ENCODE measurements at regions not wholly inside any gene's neighbourhood (a gene's known extent, or its start where the extent isn't known, plus 50 kb on each side); places are given as distances from the start of the nearest gene placed in this dataset.

DNA sequence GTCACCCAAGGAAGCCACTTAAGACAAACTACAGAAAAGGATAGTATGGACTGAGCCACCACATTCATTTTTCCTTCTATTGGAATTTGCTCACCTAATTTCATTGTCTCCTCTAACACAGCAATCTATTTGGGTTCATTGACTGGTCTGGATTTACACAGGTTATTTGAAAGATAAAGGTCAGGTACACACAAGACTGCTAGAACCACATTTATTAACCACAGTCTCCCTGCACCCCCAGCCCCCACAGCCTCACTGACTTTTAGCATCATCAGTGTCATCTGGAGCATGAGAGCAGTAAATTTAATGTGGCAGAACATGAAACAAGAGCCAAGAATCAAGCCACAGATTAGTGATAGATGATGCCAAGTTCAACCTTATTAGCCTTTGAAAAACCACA lies 226.9 kb upstream of the GYPC start:
- Histone ChIP-seq H3K4me1 (ENCODE audit: control insufficient read depth, insufficient read depth, low read length) (no peaks in the 10 kb centered on the region), H3K9me3 (replicated peaks; ENCODE audit: control insufficient read depth, insufficient read depth, low read length) (no peaks in the 10 kb centered on the region), H3K4me2 (ENCODE audit: control insufficient read depth, insufficient read depth) (no peak overlapping the region), H3K27me3 (replicated peaks in 1 of 2; ENCODE audit: control insufficient read depth in 2 of 2, insufficient read depth in 2 of 2, low read length in 1 of 2) (no peaks in the 10 kb centered on the region), H4K20me1 (ENCODE audit: control insufficient read depth, insufficient read depth) (no peaks in the 10 kb centered on the region), H3K36me3 (ENCODE audit: control insufficient read depth in 2 of 2, insufficient read depth in 2 of 2, low read length in 1 of 2) (no peaks in the 10 kb centered on the region), H3K27ac (ENCODE audit: control insufficient read depth, insufficient read depth) (no peak overlapping the region), H3K79me2 (ENCODE audit: control insufficient read depth, insufficient read depth, low read length) (no peaks in the 10 kb centered on the region), H3K9ac (ENCODE audit: control insufficient read depth, insufficient read depth, low read length) (no peak overlapping the region), H3K4me3 (no peak overlapping the region), H2AFZ (ENCODE audit: control insufficient read depth, low read depth, low read length) (no peak overlapping the region)
- no TSS peak for BruUV-seq (replicated peaks)
- intact Hi-C loops (cut with micrococcal nuclease; ENCODE audit: unreplicated experiment): no loop called here
- TF ChIP-seq EZH2 (IDR thresholded peaks at IDR 0.05; ENCODE audit: borderline replicate concordance, control insufficient read depth, low read depth, low read length): no peak
- TF ChIP-seq POLR2A (IDR thresholded peaks at IDR 0.05; ENCODE audit: low read depth, low read length): no peak
- no peak for TF ChIP-seq FOS (IDR thresholded peaks at IDR 0.05; ENCODE audit: borderline replicate concordance, extremely low read depth, insufficient read length)
- TF ChIP-seq MXI1 (IDR thresholded peaks at IDR 0.05; ENCODE audit: low read depth, low read length): no peak
- TF ChIP-seq ZSCAN29 (IDR thresholded peaks at IDR 0.05): no peak
- TF ChIP-seq, protein P1, sequence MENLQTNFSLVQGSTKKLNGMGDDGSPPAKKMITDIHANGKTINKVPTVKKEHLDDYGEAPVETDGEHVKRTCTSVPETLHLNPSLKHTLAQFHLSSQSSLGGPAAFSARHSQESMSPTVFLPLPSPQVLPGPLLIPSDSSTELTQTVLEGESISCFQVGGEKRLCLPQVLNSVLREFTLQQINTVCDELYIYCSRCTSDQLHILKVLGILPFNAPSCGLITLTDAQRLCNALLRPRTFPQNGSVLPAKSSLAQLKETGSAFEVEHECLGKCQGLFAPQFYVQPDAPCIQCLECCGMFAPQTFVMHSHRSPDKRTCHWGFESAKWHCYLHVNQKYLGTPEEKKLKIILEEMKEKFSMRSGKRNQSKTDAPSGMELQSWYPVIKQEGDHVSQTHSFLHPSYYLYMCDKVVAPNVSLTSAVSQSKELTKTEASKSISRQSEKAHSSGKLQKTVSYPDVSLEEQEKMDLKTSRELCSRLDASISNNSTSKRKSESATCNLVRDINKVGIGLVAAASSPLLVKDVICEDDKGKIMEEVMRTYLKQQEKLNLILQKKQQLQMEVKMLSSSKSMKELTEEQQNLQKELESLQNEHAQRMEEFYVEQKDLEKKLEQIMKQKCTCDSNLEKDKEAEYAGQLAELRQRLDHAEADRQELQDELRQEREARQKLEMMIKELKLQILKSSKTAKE (IDR thresholded peaks at IDR 0.05; ENCODE audit: low read depth, poor library complexity, severe bottlenecking): no peak
- TF ChIP-seq CHD2 (IDR thresholded peaks at IDR 0.05; ENCODE audit: borderline replicate concordance, low read depth, low read length): no peak
- TF ChIP-seq TARDBP (IDR thresholded peaks at IDR 0.05; ENCODE audit: borderline replicate concordance): no peak
- TF ChIP-seq SPI1 (IDR thresholded peaks at IDR 0.05; ENCODE audit: borderline replicate concordance, insufficient read depth, low read depth, low read length): no peak
- TF ChIP-seq, protein P2, sequence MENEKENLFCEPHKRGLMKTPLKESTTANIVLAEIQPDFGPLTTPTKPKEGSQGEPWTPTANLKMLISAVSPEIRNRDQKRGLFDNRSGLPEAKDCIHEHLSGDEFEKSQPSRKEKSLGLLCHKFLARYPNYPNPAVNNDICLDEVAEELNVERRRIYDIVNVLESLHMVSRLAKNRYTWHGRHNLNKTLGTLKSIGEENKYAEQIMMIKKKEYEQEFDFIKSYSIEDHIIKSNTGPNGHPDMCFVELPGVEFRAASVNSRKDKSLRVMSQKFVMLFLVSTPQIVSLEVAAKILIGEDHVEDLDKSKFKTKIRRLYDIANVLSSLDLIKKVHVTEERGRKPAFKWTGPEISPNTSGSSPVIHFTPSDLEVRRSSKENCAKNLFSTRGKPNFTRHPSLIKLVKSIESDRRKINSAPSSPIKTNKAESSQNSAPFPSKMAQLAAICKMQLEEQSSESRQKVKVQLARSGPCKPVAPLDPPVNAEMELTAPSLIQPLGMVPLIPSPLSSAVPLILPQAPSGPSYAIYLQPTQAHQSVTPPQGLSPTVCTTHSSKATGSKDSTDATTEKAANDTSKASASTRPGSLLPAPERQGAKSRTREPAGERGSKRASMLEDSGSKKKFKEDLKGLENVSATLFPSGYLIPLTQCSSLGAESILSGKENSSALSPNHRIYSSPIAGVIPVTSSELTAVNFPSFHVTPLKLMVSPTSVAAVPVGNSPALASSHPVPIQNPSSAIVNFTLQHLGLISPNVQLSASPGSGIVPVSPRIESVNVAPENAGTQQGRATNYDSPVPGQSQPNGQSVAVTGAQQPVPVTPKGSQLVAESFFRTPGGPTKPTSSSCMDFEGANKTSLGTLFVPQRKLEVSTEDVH (IDR thresholded peaks at IDR 0.05; ENCODE audit: low read depth, partially characterized antibody): no peak
- no peak for TF ChIP-seq TCF3 (IDR thresholded peaks at IDR 0.05; ENCODE audit: borderline replicate concordance, insufficient read depth, low read depth, low read length)
- ChIA-PET POLR2A (no interaction called here), CTCF (no interaction called here), RAD21 (ENCODE audit: unreplicated experiment) (no interaction called here), SMC1A (ENCODE audit: uncharacterized antibody, unreplicated experiment) (no interaction called here)
- FAIRE-seq (no peak), DNase-seq (ENCODE audit: low read depth, low spot score) (no peak), ATAC-seq (no peak)
- in situ Hi-C loops (cut with MboI): no loop called here

All from GM12878 (cell line).